Epidermal melanocyte (primary cell): ENCODE measurements at regions not wholly inside any gene's neighbourhood (a gene's known extent, or its start where the extent isn't known, plus 50 kb on each side); places are given as distances from the start of the nearest gene placed in this dataset.

ENCODE experiments used
- DNase-seq: peaks from one replicate; pipeline ENCODE4 v3.0.0; 2011; ENCODE audit warnings: low spot score; ENCODE audit not compliant: insufficient read length

- DNase-seq, result no peak
Observed at GRCh38 chr20:41887500-41887899, 269.3 kb upstream of the CHD6 start.

- DNase-seq, result no peak
Observed at GRCh38 chr20:41881466-41882046, 263.4 kb upstream of the CHD6 start.

GRCh38 chr20:41879123-41879522 is 260.9 kb upstream of the CHD6 start:
- DNase-seq, result no peak

- no peak for DNase-seq
Observed at GRCh38 chr20:41877911-41878310, 259.7 kb upstream of the CHD6 start.

DNA sequence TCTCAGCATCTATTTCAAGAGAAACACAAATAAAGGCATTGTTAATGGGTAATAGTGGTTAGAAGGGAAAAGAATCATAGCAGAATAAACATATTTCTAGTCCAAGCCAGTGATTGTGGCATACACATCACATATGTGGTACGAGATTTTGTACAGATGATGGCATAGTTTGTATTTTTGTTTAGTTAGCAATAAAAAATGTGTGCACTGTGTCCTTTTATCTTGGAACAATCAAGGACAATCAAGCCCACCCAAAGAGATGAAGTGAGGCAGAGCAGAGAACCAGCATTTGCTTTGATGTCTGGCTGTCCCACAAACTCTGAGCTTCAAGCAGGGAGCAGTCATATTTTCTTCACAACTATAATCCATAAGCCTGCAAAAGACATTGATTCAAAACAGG is 256.5 kb upstream of the CHD6 start:
- DNase-seq, result no peak

DNA sequence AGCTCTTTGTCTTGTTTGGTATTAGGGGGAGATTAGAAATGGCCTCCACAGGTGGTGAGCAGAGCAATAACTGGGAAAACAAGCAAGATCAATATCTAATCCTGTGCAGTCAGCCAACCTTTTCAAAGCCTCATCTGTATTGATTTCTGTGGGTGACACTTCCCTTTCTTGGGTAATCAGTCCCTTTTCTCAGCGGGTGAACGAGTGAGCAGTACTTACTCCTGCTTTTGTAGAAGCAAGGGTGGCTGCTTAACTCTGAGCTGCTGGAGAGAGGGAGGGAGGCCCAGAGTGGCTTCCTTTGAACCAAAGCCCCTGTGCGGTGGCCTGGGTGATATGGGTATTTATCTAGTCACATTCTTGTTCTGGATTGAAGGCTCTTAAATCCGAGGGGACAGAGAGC is 254.8 kb upstream of the CHD6 start:
- no peak for DNase-seq

DNA sequence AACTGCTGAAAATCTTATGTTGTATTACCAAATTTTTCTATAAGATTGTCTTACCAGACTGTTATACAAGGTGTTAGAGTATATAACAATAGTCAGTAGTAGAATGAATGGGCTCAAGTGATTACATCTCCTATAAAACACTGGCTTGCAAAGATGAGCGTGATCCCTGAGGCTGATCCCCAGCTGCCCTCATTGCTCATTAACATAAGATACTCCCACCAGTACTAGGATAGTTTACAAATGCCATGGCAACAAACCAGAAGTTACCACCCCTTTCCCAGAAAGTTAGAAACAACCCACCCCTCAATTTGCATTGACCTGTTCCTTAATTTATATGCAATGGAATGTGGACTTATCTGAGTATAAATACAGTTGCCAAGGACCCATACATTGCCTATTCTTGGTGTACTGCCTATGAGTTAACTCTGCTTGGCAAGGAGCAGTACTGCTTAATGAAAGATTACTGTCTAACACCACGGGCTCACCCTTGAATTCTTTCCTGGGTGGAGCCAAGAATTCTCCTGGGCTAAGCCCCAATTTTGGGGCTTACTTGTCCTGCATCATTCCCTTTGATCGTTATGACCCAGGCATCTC is 252.8 kb upstream of the CHD6 start:
- DNase-seq, result no peak

DNA sequence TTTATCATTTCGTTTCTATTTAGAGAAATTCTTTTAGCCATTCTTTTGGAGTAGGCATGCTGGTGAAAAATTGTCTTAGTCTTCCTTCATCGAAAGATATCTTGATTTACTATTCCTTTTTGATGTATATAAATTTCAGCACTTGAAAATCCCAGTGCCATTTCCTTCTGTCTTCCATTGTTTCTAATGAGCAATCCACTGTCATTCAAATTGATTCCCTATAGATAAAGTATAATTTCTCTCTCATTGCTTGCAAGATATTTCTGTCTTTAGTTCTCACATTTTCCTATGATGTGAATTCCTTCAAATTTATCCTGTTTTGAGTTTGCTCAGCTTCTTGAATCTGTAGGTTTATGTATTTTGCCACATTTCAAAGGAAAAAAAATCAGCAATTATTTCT is 251.1 kb upstream of the CHD6 start:
- DNase-seq, result no peak

DNA sequence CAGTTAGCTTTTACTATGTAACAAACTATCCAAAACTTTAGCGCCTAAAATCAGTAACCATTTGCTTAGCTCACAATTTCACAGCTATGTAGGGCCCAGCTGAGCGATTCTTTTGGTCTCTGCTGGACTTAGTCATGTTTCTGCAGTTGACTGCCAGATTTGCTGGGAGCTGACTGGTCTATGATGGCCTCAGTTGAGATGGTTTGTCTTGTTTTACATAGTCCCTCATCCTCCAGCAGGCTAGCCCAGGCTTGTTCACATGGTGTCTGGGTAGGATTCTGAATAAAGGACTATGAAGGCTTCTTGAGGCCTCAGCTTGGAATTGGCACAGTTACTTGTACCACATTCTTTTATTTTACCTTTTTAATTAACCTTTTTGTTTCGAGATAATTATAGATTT is 247.8 kb upstream of the CHD6 start:
- no peak for DNase-seq

DNA sequence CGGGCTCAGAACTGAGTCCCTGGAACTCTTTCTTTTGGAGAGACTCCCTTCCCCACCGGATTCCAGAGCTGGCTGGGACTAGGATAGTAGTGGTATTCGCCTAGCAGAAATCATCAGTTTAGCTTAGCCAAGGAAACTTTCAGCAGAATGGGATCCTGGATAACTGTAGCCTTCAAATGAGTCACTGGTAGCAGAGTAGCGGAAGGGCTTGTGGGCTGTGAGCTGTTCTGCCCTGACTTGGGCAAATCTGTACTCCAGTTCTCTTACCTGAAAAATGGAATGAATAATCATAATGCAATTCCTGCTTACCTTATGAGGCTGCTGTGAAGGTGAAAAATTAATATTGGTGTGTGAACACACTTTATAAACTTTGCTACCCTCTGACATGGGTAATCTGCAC is 244.3 kb upstream of the CHD6 start:
- no peak for DNase-seq

- no peak for DNase-seq
Observed at GRCh38 chr20:41861772-41862422, 243.7 kb upstream of the CHD6 start.

DNA sequence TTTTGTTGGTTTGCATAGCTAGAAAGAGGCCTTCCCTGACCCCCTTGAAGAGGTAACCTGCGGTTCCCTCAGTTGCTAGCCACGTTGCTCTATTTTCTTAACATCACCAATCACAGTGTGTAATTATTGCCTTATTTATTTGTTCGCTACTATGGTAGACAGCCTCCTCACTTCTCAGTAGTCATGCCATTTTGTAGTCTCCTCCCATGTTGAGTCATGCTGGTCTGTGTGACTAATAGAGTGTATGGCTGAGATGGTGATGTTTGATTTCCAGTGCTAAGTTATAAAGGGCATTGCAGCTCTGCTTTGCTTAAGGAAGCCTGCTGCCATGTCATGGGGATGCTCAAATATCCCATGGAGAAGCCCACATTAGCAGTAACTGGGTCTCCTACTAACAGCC is 236.6 kb upstream of the CHD6 start:
- no peak for DNase-seq

DNA sequence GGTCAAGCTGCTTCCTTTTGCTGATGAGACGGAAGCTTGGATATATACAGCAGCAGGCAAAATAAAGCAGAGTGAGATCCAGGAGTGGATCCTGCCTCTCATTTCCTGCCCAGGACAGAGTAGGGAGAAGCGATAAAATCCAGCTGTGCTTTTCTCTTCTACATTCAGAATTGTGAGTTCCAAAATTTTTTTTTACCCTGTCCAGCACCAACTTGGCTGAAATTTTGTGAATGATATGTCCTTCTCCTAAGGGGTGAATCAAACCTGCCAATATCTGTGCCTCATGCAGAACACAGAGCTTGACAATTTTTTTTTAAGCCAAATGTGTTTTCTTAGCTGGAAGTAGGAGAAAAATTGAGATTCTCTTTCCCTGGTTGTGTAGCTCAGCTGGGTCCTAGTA is 235.6 kb upstream of the CHD6 start:
- no peak for DNase-seq

- DNase-seq, result no peak
Observed at GRCh38 chr20:41848180-41848579, 230.0 kb upstream of the CHD6 start.

- DNase-seq, result no peak
Observed at GRCh38 chr20:41837669-41838224, 219.6 kb upstream of the CHD6 start.

- no peak for DNase-seq
Observed at GRCh38 chr20:41833739-41834138, 215.6 kb upstream of the CHD6 start.

GRCh38 chr20:41830702-41831101 is 212.5 kb upstream of the CHD6 start:
- DNase-seq, result no peak

GRCh38 chr20:41819436-41819835 is 201.3 kb upstream of the CHD6 start:
- no peak for DNase-seq

DNA sequence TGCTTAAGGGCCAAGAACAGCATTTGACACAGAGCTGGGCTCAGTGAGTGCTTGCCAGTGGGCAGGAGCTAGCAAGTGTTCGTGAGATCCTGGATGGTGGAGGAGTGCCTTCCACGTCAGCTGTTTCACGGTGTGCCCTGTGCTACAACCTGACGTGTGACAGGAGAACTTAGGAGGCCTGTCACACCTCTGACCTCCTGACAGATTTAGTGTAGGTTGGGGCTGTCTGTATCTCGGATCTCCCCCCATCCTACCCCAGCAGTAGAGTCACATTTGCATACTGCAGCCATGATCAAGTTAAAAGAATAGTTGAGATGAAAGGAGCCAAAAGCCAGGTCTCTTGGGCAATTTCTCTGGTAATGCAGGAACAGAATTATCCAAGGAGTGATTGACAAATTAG is 200.8 kb upstream of the CHD6 start:
- no peak for DNase-seq

GRCh38 chr20:41818369-41818768 is 200.2 kb upstream of the CHD6 start:
- DNase-seq, result no peak

DNA sequence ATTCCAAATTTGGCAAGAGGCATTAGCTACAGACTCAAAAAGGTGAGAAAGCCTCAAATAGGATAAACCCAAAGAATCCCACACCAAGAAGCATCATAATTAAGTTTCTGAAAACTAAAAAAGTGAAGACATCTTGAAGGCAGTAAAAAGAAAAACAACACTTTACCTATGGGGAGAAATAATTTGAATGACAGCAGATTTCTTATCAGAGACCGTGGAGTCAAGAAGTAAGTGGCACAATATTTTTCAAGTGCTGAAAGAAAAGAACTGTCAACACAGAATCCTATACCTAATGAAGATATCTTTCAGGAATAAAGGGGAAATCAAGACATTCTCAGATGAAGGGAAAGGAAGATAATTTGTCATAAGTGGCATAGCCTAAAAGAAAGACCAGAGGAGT is 193.3 kb upstream of the CHD6 start:
- no peak for DNase-seq

- DNase-seq, result no peak
Observed at GRCh38 chr20:41800040-41800439, 181.9 kb upstream of the CHD6 start.

GRCh38 chr20:41798930-41799502 is 180.8 kb upstream of the CHD6 start:
- DNase-seq, result no peak
